SJCRH30 (cell line): ENCODE measurements at regions not wholly inside any gene's neighbourhood (a gene's known extent, or its start where the extent isn't known, plus 50 kb on each side); places are given as distances from the start of the nearest gene placed in this dataset.

ENCODE experiments used
- DNase-seq, 2 experiments: peaks; one replicate each; pipeline ENCODE4 v3.0.0-alpha.2; 2015 to 2020
- H3K27ac ChIP-seq: fragments of 250-450 bp; sonication (Bioruptor Pico); 2 replicates; pipeline ENCODE4 v1.5.1; 2020; ENCODE audit warnings: mild to moderate bottlenecking, moderate library complexity
- H3K27me3 ChIP-seq: fragments of 250-450 bp; sonication (Bioruptor Pico); 2 replicates; pipeline ENCODE4 v1.5.1; 2020; ENCODE audit warnings: mild to moderate bottlenecking, moderate library complexity
- H3K36me3 ChIP-seq: fragments of 250-450 bp; sonication (Bioruptor Pico); 2 replicates; pipeline ENCODE4 v1.5.1; 2020; ENCODE audit warnings: mild to moderate bottlenecking, moderate library complexity
- H3K4me1 ChIP-seq: fragments of 250-450 bp; sonication (Bioruptor Pico); 2 replicates; pipeline ENCODE4 v1.5.1; 2020; ENCODE audit warnings: mild to moderate bottlenecking, moderate library complexity
- H3K4me3 ChIP-seq: fragments of 250-450 bp; sonication (Bioruptor Pico); 2 replicates; pipeline ENCODE4 v1.5.1; 2020; ENCODE audit warnings: mild to moderate bottlenecking, moderate library complexity
- H3K9me3 ChIP-seq: fragments of 250-450 bp; sonication (Bioruptor Pico); replicated peaks from 2 replicates; pipeline ENCODE4 v1.5.1; 2020; ENCODE audit warnings: mild to moderate bottlenecking, moderate library complexity

DNA sequence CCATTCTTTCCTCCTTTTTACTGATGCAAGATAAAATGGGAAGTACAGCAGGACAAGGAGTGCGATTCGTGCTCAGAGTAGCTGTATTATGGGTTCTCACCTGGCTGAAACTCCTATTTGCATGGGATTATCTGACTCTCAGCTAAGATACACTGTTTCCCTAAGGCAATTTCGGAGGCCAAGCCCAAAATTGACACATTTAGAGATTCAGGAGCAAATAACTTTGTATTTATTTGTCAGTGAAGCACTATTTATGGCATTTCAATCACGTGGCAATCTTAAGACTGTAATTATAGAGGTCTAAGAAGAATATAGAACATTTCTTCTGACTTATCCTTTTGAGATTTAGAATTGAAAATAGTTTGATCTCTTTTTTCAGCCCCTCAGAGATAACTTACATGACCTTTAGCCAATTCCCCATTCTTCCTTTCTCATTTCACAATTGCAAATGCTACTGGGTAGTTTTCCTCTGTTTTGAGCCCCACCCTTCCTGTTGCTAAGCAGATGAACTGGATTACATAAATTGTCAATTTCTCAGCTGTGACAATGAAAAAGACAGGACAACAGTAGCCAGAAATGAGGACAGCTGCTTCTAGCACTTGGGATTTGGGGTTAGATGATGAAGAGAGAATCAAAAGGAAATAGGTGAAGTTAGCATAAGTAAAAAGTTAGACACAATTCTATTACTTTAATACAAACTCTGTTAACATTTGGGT lies 122.7 kb upstream of the FRY start:
- no peak overlapping the region for H3K4me3 ChIP-seq
- DNase-seq = no peak
- H3K27me3 ChIP-seq = no peaks in the 10 kb centered on the region; the same call in 1 of the 2 replicates
- H3K27ac ChIP-seq = no peak overlapping the region
- no peaks in the 10 kb centered on the region for H3K4me1 ChIP-seq
- no peaks in the 10 kb centered on the region for H3K36me3 ChIP-seq
- H3K9me3 ChIP-seq = no peaks in the 10 kb centered on the region

DNA sequence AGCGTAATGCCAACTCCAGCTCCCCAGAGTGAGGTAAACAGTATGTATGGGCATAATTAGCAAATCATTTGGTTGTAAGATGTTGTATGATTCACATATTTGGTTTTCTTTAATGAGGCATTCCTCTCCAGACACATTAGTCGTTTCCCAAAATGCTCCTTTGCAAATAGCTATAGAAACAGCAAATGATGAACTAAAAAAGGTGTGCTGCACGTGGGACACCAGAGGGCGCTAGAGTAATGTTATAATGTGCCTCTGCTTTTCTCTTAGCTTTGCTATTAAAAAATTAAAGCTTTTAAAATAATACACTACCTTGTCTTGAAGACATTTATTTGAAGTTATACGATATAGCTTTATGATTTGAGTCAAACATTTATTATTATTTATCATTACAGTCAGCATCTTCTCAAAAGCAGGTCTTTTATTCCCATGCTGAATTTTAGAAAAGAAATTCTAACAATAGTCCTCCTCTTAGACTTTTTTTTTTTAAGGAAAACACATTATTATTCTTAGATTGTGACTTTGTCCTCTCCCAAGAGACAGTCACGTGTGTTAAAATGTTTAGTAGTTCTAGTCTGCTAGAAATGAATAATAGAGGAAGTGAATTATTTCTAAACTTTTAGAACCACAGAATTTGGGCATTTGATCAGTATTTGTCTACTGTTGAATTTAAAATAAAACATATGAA lies 121.6 kb upstream of the FRY start:
- Histone ChIP-seq H3K4me1 (no peaks in the 10 kb centered on the region), H3K27me3 (no peaks in the 10 kb centered on the region; the same call in 1 of the 2 replicates), H3K36me3 (no peaks in the 10 kb centered on the region), H3K9me3 (no peaks in the 10 kb centered on the region), H3K4me3 (no peak overlapping the region), H3K27ac (no peak overlapping the region)
- peak; percentile 47 to 84 for DNase-seq

DNA sequence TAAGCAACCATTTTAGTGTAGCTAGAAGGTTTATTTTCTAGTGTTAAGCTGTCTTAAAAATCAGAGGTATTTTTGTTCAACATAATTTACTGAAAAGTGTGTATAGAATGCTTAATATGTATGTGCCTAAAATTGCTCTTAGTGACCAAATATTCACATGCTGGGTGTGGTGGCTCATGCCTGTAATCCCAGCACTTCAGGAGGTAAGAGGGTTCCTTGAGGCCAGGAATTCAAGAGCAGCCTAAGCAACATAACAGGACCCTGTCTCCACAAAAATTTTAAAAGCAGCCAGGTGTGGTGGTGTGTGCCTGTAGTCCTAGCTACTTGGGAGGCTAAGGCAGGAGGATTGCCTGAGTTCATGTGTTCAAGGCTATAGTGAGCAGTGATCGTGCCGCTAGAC lies 120.9 kb upstream of the FRY start:
- H3K27me3 ChIP-seq = no peaks in the 10 kb centered on the region; the same call in 1 of the 2 replicates
- H3K9me3 ChIP-seq = no peaks in the 10 kb centered on the region
- no peaks in the 10 kb centered on the region for H3K36me3 ChIP-seq
- no peak overlapping the region for H3K27ac ChIP-seq
- no peaks in the 10 kb centered on the region for H3K4me1 ChIP-seq
- no peak for DNase-seq
- H3K4me3 ChIP-seq = no peak overlapping the region

DNA sequence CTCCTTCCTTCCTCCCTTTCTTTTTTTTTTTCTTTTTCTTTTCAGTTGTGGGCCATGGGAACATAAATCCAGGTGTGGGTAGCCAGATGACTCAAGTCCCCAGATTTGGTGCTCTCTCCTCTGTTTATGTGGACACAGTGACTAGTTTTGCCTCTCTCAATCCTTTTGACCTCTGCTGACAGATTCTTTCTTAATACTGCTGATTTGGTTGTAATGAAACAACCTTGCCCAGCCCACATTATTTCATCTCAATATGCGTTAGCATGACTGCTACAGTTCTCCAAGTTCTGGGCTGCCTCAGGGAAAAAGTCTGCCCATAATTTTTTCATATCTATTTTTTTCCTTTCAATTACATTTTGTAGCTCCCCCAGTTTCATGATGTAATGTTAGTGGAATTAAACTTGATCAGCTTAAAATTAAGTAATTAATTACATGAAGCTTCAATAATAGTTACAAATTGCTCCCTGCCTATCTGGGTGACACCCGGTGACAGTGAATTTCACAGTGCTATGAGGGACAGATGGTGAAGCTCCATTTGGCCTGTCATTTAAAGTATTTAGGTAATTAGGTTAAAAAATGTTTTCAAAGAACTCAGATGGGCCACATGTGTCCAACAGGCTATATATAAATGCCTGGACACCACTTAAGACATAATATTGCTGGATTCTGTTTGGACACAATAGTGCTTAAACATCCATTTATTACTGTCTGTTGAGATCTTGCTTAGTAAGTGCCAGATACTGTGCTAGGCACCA lies 118.8 kb upstream of the FRY start:
- Histone ChIP-seq H3K27me3 (no peaks in the 10 kb centered on the region), H3K27ac (no peak overlapping the region), H3K4me3 (no peak overlapping the region), H3K36me3 (no peaks in the 10 kb centered on the region), H3K4me1 (no peaks in the 10 kb centered on the region), H3K9me3 (no peaks in the 10 kb centered on the region)
- no peak for DNase-seq

DNA sequence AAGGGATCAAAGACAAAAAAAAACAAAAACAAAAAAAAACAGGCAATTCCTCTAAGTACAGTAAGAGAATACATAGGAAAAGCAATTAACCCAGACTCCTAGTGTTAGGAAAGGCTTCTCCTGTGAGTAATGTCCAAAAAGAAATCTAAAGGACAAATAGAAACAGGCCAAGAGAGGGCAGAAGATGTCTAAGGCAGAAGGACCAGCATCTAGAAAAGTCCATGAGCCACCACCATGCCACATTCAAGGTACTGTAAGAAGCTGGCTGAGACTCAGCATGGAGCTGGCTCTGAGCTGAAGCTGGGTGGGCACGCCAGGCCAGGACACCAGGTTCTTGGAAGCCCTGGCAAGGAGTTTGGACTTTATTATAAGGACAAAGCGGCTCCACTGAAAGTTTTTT lies 118.1 kb upstream of the FRY start:
- Histone ChIP-seq H3K27me3 (no peaks in the 10 kb centered on the region), H3K36me3 (no peaks in the 10 kb centered on the region), H3K27ac (no peak overlapping the region), H3K9me3 (no peaks in the 10 kb centered on the region), H3K4me1 (no peaks in the 10 kb centered on the region), H3K4me3 (no peak overlapping the region)
- DNase-seq = no peak

DNA sequence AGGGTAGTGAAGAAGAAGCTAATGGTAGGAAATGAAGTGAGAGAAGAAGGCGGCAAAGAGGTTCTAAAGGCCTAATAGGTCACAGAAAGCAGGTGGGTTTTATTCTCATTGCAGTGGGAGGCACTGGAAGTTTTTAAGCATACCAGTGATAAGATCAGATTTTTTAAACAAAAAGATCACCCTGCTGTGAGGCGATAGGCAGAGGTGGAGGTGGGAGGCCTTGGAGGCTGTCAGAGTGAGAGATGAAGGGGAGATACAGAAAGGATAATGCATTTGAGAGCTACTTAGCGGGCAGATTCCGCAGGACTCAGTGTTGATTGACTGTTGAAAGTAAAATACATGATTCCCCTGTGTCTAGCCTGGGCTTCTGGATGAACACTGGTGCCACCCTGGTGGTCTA lies 116.7 kb upstream of the FRY start:
- DNase-seq = no peak
- Histone ChIP-seq H3K27ac (no peak overlapping the region), H3K4me1 (no peaks in the 10 kb centered on the region), H3K9me3 (no peaks in the 10 kb centered on the region), H3K4me3 (no peak overlapping the region), H3K27me3 (no peaks in the 10 kb centered on the region), H3K36me3 (no peaks in the 10 kb centered on the region)

DNA sequence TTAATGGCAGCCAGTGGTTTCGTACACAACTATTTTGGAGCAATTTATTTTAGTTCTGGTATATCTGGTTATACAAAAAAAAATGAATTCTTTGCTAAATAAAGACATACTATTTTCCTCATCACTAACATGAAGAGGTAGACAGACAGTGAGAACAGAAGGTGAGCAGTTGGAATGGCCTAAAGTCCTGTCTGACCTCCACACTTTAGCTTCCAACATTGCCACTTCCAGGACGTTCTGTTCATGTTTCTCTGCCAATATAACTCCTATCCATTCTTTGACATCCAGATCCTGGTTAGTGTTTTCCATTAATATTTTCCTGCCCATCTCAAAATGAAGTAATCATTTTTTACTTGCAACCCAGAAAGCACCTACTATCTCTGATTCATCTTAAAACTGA lies 112.9 kb upstream of the FRY start:
- Histone ChIP-seq H3K36me3 (no peaks in the 10 kb centered on the region), H3K4me3 (no peak overlapping the region), H3K27me3 (no peaks in the 10 kb centered on the region), H3K27ac (no peak overlapping the region), H3K4me1 (no peaks in the 10 kb centered on the region), H3K9me3 (no peaks in the 10 kb centered on the region)
- no peak for DNase-seq

DNA sequence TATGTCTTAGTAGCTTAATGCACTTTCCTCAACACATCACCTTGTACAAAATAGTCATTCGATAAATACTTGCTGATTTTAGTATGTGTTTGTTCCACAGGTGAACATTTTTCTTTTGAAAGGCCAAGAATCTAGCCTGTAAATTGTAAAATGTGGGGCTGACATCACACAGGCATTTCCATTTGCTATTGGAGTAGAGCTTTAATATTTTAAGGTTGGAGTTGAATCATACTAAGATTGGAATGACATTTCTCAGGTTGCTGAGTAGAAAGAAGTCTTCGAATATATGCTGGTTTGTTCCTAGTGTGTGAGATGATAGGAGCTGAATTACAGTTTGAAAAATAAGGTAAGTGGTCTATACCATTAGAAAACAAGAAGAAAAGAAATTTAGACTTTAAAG lies 112.3 kb upstream of the FRY start:
- Histone ChIP-seq H3K9me3 (no peaks in the 10 kb centered on the region), H3K4me3 (no peak overlapping the region), H3K27ac (no peak overlapping the region), H3K27me3 (no peaks in the 10 kb centered on the region), H3K4me1 (no peaks in the 10 kb centered on the region), H3K36me3 (no peaks in the 10 kb centered on the region)
- DNase-seq = no peak

DNA sequence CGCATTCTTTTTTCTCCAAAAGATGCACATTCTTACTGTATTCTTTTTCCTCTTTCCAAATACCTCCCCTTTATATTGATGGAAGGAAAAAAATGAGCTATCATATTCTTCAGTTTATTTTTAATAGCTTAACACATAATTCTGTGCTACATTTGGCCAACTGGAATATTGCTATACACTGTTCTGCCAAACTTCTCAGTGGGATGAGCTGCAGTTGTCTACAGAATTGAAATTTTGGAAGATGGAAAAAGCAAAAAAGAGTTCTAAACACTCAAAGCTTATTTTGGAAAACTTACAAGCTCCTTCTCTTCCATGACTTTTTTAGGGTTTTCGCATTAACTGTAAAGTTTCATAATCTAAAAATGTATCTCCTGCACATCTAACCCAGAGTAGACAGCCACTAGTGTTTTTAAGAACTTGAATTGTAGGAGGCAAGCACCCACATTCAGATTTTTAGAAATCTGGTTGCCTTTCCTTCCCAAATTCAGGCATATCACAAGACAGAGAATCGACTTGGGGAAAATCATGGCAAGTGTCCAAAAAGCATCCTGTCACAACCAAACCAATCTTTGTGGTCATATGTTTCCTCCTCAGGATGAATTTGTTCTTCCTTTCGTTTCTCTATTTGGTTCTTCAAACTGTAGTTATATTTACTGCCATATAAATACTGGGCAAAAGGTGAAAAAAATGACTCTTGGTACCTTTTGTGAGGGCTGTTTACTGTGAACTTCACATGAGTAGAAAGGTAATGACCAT lies 111.4 kb upstream of the FRY start:
- H3K4me1 ChIP-seq = no peaks in the 10 kb centered on the region
- H3K36me3 ChIP-seq = no peaks in the 10 kb centered on the region
- H3K9me3 ChIP-seq = no peaks in the 10 kb centered on the region
- H3K27me3 ChIP-seq = no peaks in the 10 kb centered on the region
- no peak overlapping the region for H3K4me3 ChIP-seq
- no peak overlapping the region for H3K27ac ChIP-seq
- no peak for DNase-seq

DNA sequence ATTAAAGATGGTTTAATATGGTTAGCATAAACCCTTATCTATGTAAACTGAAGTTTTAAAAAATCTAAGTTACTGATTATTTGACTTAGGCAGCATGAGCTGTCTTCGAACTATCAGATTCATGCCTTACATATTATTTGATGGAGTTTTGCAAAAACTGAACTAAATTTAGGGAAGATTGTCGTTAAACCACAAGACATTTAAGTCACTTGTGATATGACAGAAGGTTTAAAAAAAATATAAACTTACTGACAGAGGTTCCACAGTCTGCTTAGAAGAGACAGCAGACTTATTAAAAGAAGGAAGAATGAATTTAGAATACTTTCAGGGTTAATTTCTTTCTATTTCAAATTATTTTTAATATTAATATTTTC lies 110.9 kb upstream of the FRY start:
- Histone ChIP-seq H3K27ac (no peak overlapping the region), H3K4me3 (no peak overlapping the region), H3K36me3 (no peaks in the 10 kb centered on the region), H3K4me1 (no peaks in the 10 kb centered on the region), H3K9me3 (no peaks in the 10 kb centered on the region), H3K27me3 (no peaks in the 10 kb centered on the region)
- DNase-seq = no peak

DNA sequence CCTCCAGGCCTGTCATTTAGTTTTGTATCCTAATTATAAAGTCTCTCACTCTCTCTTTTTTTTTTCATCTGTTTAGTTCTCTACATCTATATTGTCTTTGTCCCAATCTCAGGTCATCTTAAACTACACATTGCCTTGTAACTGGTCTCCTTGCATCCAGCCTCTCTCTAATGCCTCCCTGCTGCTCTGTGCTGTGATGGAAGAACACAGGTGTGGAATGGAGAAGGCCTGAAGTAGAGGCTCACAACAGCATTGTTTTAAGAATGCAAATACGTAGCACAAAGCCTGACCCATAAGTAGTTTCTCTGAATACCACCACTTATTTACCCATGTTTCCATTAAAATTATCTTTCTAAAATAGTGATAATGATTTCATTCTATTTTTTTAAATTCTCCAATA lies 108.8 kb upstream of the FRY start:
- Histone ChIP-seq H3K27ac (no peak overlapping the region), H3K9me3 (no peaks in the 10 kb centered on the region), H3K27me3 (no peaks in the 10 kb centered on the region), H3K36me3 (no peaks in the 10 kb centered on the region), H3K4me3 (no peak overlapping the region), H3K4me1 (no peaks in the 10 kb centered on the region)
- peak; percentile 18 to 59 for DNase-seq

DNA sequence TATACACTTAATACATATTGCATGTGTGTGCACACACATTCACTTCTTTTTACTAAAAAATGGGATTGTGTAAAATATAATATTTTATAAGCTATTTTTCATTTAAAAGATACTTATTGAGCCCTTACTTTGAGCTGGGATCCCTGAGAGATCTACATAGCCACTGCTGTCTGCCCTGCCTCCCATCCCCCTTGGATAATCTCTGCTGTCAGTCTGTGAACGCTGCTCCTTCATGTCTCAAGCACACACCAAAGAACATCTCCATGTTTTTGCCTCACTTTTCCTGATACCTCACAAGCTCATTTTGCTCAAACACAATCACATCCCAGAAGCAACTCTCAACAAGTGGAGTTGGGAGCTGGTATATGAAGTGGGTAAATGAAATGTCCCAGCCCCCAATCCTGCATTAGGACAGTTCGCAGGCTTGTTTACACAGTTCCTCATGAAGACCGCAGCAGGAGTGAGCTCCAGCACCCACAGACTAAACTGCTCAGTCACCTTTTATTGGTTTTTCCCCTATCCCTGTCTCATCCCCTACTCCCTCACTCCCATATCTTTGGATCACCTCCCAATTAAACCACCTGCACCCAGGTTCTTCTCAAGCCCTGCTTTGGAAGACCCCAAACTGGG lies 108.3 kb upstream of the FRY start:
- Histone ChIP-seq H3K27me3 (no peaks in the 10 kb centered on the region), H3K4me1 (no peaks in the 10 kb centered on the region), H3K27ac (no peak overlapping the region), H3K9me3 (no peaks in the 10 kb centered on the region), H3K36me3 (no peaks in the 10 kb centered on the region), H3K4me3 (no peak overlapping the region)
- DNase-seq = no peak

DNA sequence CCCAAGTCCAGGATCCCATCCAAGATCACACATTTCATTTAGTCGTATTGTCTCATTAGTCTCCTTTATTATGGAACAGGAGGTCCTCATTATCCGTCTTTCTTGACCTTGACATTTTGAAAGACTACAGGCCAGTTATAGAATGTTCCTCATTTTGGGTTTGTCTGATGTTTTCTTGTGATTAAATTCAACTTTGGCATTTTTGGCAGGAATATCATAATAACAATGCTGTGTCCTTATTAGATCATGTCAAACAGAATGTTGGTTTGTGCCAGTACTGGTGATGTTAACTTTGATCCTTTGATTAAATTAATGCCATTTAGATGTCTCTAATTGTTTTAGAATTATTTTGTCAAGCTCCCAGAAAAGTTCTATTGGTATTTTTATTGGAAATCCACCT lies 106.5 kb upstream of the FRY start:
- Histone ChIP-seq H3K27me3 (no peaks in the 10 kb centered on the region), H3K36me3 (no peaks in the 10 kb centered on the region), H3K4me1 (no peaks in the 10 kb centered on the region), H3K4me3 (no peak overlapping the region), H3K9me3 (no peaks in the 10 kb centered on the region), H3K27ac (no peak overlapping the region)
- no peak for DNase-seq

DNA sequence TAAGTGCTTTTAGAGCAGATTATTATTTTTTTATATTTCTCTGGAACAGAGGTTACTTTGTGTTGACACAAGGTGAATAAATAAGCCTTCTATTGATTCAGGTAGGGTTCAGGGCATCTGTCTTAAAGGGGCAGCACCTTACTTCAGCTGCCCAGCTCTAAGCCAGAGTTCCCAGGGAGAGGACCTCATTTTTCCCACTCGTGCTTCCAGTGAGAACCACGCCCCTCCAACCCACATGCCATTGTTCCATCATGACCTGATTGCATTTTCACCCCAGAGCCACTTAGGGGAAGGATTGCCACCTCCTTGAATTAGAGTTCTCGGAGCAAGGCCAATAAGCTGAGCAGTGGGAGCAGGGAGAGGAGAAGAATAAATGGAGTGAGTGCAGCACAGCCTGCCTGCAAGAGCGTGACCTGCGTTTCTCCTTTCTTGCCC lies 104.3 kb upstream of the FRY start:
- H3K27ac ChIP-seq = no peak overlapping the region
- no peaks in the 10 kb centered on the region for H3K27me3 ChIP-seq
- no peaks in the 10 kb centered on the region for H3K36me3 ChIP-seq
- no peak overlapping the region for H3K4me3 ChIP-seq
- DNase-seq = no peak
- H3K9me3 ChIP-seq = no peaks in the 10 kb centered on the region
- H3K4me1 ChIP-seq = no peaks in the 10 kb centered on the region
